ENCODE measurements at regions not wholly inside any gene's neighbourhood (a gene's known extent, or its start where the extent isn't known, plus 50 kb on each side); places are given as distances from the start of the nearest gene placed in this dataset.
"Not testable (repeated sequence)": the region's sequence is repeated elsewhere in the genome, so short reads cannot be mapped to it uniquely, and the experiment has no call there.

DNA sequence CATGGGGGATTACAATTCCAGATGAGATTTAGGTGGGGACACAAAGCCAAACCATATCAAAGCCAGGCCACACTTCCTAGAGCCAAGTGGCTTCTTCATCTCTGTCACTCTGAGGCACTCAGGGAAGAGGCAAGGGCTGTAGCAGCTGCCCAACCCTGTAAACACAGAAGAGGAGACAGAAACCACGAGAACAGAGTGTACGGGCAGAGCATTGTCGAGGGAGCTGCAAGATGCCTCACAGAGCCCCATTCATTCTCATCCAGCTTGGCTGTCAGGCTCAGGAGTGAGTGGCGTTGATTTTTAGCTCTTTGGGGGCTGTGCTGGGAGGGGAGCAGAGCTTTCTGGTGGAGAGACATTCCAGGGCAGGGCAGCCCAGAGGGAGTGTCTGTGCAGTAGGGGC, 117.2 kb upstream of the SALL1 start:
- DNase-seq: no peak

DNA sequence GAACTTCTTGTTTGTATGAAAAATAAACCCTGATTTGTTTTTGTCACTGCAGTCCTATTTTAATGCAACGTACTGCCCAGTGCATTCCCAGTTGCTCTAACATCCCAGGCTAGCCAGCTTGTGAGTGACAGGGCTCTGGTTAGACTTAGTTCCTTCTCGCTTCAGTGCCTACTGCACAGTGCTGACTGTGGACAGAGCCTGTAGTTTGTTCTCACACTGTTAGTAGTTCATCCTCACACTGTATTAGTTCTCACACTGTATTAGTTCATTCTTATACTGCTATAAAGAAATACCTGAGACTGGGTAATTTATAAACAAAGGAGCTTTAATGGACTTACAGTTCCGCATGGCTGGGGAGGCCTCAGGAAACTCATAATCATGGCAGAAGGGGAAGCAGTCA, 116.6 kb upstream of the SALL1 start:
- DNase-seq: no peak

DNA sequence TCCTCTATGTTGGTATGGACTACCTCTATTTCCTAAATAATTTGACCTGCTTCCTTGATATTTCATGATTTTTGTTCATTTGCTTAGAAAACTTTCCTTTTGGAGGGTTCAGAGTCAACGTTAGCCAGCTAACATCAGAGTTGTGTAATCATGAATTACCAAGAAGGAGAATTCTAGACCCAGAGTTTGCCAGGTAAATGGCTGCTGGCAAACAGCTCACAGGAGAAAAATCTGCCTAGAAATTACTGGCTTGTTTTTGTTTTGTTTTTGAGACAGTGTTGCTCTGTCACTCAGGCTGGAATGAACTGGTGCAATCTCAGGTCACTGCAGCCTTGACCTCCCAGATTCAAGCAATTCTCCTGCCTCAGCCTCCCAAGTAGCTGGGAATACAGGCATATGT, 111.4 kb upstream of the SALL1 start:
- DNase-seq: no peak

DNA sequence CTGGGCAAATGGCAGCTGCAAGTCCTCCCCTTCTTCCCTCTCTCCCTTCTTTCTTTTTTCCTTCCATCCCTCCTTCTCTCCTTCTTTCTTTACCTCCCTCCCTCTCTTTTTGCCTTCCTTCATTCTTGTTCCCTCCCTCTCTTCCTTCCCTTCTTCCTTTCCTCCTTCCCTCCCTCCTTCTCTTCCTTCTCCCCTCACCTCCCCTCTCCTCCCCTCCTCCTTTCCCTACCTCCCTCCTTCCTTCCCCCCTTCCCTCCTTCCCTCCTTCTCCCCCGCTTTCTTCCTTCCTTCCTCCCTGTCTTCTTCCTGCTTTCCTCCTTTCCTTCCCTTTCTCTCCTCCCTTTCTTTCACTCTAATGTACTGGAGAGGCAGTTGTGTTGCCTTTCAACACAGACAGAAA, 110.8 kb upstream of the SALL1 start:
- DNase-seq: no peak

DNA sequence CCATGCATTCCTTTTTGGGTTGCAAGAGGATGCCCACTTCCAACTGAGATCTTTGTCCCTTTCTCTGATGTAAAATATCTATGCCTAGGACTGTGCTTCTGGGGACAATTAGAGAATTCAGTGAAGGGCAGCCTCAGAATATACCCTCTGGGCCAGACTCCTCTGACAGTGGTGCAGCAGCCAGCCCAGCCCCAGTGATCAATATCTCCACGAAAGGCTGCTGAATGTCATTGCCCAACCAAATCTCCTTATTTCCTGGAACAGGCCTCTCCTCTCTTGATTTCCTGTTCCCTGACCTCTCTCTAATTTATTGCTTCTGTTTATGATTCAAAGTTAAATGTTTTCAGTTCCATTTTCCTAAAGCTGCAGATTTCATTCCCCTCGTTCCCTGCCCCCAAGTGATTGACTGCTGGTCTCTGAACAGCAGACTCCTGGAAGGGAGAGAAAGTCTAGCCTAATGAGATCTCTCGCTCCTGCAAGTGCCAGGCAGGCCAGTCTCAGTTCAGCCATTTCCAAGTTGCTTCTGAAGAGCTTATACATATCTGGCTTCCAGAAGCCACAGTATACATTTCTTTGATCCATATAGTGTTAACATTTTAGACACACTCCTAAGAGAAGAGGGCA, 104.4 kb upstream of the SALL1 start:
- DNase-seq: no peak

DNA sequence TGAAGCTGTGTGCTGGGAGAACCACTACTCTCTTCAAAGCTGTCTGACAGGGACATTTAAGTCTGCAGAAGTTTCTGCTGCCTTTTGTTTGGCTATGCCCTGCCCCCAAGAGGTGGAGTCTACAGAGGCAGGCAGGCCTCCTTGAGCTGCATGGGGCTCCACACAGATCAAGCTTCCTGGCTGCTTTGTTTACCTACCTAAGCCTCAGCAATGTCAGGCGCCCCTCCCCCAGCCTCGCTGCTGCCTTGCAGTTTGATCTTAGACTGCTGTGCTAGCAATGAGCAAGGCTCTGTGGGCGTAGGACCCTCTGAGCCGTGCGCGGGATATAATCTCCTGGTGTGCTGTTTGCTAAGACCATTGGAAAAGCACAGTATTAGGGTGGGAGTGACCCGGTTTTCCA, 103.3 kb upstream of the SALL1 start:
- not testable (repeated sequence) for DNase-seq

DNA sequence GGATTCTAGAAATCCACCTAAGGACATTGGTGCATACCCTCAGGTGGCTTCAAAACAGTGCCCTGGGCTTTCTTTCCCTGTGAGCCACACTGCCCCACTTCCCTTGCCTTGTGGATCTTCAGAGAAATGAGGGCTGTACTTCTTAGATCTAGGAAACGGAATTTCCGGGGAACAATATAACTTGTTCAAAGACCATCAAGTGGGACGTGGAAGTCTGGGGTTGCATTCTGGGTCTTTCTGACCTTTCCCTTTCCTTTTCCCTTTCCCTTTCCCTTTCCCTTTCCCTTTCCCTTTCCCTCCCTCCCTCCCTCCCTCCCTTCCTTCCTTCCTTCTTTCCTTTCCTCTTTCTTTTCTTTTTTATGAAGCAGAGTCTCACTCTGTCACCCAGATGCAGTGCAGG, 97.1 kb upstream of the SALL1 start:
- no peak for DNase-seq

DNA sequence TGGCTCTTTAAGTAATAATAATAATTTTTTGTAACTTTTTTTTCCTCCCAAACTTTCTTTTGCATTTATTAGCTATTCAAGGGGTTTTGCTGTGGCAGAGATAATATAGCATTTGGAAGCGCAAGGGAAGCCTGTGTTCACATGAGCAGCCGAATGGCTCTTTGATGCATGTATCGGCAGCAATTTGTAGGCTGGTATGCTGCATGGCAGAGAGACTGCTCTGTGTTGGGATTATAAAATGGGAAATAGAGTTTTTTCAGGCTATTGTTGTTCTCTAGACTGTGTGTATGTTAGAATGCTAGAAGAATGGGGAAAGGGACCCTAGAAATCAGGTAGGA, 94.6 kb upstream of the SALL1 start:
- no peak for DNase-seq

DNA sequence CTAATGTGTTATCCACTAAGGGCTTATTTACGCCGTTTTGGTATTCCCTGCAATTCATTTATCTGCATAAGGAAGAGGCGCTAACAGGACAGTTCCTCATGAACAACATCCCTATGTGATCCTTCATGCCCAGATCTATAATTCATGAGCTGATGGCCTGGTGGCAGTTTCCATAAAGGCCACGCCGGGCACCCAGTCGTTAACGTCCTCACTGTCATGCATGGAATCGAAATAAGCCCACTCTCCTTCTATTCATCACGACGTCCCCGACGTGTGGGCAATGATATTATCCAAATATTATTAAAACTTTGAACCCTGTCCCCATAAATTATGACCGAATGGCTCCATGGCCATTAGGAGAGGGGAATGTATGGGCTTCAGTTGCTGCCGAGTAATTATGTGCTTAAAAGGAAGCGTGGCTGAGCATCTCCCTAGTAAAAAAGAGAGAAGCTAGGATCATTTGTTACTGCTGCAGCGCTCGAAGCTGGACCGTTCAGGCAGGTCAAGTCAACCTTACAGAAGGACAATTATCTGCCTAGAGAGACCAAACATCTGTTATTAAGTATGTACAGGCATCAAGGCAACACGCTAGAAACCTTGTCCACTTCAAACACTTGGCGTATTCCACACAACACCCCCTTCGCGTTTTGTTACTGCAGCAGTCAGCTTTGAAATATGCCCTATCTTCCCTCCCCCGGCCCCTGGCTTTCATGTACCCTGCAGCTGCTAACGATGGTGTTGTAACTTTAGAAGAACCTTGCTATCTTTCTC, 94.0 kb upstream of the SALL1 start:
- no peak for DNase-seq

DNA sequence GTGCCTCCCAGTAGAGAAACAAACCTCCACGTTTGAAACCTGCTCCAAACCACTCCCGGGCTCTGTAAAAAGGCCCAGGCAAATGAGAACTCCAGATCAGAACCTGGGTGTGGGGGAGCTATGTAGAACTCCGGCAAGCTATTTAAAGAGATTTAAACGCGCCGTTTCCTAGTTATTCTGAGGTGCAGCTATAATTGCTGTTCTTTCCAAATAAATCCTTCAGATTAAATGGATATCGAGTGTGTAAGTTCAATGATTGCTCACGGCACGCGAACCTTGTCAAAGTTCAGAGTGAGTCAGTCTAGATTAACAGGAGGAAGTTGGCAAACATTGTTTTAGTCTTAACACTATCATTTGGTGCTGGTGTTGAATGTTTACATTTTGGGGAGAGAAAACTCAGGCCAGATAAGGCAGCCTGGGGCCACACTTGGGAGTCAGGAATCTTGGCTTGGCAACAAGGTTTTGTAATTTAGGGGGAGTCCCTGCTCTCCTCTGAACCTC, 92.9 kb upstream of the SALL1 start:
- no peak for DNase-seq

DNA sequence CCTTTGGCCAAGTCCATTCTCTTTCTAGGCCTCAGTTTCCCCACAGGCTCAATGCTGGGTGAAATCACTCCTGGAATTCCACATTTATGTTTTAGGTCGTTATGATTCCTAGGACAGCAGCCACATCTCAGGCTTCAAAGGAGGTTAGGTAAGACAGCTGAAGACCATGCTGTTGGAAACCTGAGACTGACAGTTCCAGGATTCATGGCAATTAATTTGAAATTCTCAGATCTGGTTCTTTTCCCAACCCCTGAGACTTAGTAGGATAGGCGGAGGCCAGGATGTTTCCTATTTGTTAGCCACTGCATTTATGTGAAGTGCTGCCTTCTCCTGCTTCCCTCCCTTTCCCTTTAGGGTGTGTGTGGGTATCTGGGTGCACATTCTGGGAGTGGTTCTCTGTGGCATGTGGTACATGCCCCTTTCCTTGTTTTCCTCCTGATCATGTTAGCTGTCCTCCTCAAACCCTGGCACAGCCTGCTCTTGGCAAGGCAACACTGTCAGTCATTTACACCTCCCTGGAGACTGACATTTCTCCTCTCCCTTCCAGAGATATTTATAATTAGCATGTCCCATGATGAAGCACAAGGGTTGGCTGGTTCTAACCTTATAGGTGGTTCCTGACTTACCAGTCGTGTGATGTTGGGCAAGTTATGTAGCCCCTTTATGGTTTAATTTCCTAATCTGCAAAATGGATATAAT, 91.4 kb upstream of the SALL1 start:
- DNase-seq: no peak

DNA sequence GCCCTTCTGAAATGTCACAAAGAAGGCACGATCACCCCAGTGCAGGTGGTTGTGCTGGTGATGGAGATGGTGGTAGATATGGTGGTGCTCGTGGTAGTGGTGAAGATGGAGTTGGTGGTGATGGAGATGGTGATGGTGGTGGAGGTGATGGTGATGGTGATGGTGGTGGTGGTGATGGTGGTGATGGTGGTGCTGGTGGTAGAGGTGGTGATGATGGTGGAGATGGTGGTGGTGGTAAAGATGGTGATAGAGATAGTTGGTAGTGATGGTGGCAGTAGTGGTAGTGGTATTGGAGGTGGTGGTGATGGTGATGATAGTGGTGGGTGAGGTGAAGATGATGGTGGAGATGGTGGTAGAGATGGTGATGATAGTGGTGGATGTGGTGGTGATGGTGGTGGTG, 88.1 kb upstream of the SALL1 start:
- DNase-seq: no peak

DNA sequence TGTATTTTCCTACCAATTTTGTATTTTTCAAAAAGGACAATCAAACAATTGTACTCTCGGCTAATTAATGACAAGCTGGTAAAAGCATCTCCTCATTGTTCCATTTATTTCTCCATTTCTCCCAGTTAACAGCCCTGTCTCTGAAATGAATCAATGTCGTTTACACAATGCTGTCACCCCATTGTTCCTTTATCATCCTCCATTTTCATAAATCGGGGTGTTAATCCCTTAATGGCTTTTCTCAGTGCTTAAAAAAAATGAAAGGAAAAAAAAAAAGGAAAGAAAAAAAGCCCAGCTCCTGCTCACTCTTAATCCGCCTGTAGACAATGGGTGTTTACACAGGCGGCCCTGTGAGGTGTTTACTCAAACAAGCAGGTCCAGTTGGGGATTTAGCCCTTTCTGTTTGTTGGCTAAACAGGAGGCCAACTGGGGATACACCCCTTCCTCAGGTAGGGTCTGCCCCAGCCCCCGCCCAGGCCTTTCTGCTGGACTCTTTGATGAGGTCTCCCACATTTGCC, 86.8 kb upstream of the SALL1 start:
- no peak for DNase-seq

DNA sequence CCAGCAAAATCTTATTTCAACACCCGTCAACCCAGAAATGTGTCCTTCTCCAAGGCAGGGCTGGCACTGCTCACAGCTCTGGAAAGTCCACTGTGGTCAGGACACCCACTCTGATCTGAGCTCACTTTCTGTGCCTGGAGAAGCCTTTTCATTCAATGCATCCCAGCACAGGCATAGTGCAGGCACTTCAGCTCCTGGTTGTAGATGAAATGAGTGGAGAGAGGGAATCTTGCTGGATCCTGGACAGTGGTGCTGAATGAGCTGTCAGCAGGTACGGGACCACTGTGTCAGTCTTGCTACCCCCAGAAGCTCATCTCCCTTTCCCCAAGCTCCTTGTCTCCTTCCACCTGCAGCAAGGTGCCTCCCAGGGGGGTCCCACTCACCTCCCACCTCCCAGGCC, 86.1 kb upstream of the SALL1 start:
- DNase-seq: no peak

DNA sequence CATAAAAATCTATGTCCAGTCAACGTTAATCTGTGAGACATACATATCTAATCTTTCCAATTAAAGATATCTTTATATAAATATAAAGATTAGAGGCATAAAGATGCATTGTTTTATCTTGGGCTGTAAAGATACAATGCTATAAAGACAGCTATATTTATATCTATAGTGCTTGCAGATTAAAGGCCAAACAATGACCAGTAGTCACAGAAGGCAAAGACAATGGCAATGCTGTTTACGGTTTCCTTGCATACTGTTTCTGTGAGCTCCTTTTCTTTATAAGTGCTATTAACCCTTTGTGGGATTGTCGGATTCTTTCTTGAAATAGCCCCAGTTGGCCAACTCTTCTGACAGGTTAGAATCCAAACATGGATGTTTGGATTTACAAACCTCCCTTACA, 85.5 kb upstream of the SALL1 start:
- no peak for DNase-seq

DNA sequence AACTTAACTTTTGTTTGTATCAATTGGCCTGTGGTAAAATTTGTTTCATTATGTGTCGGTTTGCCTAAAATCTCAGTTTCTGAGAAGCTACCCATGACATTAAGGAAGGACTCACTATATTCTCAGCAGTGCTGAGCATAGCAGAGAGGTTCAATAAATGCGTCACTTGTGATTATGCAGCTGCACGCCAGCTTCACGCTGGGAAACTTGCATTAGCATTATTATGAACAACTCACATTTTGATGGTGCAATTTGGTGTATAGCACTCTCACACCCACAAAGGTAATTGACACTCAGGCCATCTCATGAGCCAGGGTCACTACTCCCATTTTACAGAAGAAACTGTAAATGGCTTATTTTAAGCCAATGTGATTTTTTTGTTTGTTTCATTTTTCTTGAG, 80.6 kb upstream of the SALL1 start:
- no peak for DNase-seq

DNA sequence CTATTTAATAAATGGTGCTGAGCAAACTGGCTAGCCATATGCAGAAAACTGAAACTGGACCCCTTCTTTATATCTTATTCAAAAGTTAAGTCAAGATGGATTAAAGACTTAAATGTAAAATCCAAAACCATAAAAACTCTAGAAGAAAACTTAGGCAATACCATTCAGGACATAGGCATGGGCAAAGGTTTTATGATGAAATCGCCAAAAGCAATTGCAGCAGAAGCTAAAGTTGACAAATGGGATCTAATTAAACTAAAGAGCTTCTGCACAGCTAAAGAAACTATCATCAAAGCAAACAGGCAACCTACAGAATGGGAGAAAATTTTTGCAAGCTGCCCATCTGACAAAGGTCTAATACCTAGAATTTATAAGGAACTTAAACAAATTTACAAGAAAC, 79.0 kb upstream of the SALL1 start:
- DNase-seq: not testable (repeated sequence)

DNA sequence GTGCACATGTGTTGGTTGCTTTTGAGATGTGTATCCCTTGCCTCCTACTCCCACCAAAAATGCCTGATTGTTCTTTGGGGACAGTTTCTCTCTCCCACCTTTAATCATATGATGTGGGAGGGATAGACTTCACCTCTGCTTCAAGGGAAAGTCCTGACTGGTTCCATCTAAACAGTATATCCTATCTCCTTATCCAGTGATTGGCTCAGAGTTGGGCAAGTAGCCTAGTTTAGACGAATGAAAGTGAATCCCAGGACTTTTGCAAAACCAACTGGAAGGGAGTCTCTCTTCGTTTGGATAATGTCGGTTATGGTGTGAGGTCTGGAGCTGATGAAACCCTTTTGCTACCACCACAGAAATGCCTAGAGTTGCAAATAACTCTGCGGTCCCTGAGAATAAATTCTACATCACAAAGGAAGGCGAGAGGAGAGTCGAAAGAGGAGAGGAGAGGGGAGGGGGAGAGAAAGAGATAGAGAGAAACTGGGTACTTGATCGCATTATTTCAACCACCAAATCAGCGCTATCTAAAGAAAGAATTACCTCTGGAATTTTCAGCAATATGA, 77.1 kb upstream of the SALL1 start:
- DNase-seq: no peak

DNA sequence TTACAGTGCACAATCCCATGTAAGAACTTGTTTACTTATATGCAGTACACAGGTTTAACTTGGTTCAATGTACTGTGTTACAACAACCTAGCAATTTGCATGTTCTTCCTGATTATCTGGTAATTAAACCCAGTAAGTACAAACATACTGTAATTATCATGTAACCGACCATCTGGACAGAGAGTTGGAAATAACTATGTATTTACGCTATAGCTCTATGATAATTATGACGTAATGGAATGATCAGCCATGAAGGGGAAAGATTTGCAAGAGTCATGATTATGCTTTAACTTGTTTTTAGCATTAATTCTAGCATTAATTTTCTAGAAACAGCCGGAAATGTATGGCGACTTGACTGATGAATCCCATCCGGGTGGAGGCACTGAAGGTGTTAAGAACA, 74.8 kb upstream of the SALL1 start:
- no peak for DNase-seq

DNA sequence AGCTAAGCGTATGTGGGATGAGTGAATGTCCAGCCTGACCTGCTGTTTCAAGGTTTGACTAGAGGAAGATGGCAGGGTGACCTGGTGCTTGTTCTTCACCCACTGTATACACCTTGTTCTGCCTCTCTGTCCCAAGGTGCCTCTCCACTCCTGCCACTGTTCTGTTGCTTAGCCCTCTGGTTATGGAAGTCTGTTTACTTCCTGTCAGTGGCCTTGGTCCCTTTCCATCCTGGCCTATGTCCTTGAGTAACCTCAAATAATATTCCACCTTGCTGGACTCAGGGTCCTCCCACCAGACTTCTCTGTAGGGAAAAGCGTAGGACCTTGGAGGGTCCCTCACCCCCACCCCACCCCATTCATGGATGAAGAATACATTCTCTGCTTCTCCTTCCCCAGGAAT, 73.2 kb upstream of the SALL1 start:
- DNase-seq: no peak

DNA sequence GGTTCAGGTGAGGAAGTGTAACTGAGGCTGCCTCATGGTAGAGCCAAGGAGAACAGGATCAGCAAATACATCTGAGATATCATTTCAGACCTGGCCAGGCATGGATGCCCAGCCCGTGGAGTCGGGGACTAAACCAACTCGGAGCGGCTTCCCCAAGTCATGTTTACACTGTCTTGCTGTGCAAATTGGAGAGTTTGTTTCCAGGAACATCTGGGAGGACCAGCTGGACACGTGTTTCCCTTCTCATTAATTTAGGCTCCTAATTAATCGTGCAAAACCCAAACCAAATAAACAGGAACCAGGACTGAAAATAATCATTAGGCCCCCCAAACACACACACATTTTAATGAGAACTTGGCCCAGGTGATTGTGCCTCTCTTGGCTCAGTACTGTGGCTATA, 70.9 kb upstream of the SALL1 start:
- DNase-seq: no peak

DNA sequence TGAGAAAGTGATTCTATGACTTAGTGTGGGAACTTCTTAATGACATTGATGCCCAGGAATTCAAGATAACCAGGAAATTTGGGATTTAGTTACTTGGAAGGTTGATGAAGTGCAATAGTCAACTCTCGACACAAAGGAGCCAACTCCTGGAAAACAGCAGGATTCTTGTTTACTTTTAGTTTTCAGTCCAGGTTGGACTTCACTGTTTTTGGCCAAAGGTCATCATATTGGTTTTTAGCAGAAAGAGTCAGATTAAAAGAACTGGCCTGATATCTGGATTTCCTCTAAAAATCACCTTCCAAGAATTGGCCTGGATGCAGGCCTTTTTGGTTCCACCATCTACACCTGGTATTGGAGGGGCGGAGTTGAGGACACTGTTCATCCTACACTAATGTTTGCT, 60.1 kb upstream of the SALL1 start:
- DNase-seq: no peak

DNA sequence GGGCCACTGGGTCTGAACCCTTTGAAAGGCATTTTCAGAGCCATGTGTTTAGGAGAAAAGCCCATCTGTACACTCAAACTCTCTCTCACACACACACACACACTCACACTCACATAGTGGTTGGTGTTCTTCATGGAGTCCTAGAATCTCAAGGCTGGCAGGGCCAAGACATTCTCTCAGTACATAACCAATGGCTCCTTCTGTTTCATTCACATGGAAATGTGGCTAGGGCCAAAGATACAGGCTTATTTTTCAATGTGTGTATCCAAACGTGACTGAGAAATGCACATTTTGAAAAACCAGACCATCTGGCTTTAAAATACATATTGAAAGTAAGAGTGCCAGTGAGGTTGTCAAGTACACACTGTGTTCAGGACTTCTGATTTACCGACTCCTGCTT, 59.0 kb upstream of the SALL1 start:
- no peak for DNase-seq

DNA sequence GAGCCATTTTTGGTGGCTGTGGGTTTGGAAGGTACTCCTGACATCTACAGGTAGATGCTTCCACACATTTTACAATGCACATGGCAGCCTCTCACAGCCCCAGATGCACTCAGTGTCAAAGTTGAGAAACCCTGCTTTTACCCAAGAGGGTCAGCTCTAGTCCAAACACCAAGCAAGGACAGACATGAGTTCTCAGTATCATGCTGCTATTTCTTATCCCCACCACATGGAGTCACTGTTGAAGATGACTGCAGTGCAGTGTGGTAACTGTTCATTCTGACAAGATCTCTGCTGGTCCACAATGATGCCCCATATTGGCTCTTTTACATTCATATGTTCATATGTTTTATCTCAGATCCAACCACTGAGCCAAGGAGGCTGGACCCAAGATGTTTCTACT, 50.5 kb upstream of the SALL1 start:
- DNase-seq: no peak

All from activated naive CD4-positive, alpha-beta T cell (primary cell).